ENCODE measurements at regions not wholly inside any gene's neighbourhood (a gene's known extent, or its start where the extent isn't known, plus 50 kb on each side); places are given as distances from the start of the nearest gene placed in this dataset.

DNA sequence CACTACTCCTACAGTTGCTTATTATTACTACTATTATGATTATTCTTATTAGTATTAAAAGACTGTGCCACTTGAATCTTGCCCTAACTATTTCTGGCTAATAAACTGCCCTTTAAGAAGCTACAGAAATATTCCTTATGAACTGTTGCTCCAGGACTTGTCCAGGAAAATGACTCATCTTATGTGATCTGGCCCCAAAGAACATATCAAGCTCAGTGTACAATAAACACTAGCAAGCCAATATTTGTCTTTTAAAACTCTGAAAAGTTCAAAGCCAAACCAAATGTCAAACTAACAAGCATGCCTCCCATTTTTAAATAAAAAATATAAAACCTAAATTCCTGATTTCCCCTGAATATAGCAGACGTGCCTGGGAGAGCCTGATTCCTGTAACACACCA is 88.7 kb upstream of the SIM2 start (continued):
- TF ChIP-seq HES1 (IDR thresholded peaks at IDR 0.05; ENCODE audit: low read depth): no peak
- no peak for TF ChIP-seq MYBL2 (IDR thresholded peaks at IDR 0.05; ENCODE audit: low read depth)
- no peak for TF ChIP-seq MYBL2 (CRISPR knock-in tag; IDR thresholded peaks at IDR 0.05; ENCODE audit: borderline replicate concordance)
- no peak for TF ChIP-seq MLX (CRISPR knock-in tag; conservative IDR thresholded peaks at IDR 0.05)
- TF ChIP-seq, protein P1, sequence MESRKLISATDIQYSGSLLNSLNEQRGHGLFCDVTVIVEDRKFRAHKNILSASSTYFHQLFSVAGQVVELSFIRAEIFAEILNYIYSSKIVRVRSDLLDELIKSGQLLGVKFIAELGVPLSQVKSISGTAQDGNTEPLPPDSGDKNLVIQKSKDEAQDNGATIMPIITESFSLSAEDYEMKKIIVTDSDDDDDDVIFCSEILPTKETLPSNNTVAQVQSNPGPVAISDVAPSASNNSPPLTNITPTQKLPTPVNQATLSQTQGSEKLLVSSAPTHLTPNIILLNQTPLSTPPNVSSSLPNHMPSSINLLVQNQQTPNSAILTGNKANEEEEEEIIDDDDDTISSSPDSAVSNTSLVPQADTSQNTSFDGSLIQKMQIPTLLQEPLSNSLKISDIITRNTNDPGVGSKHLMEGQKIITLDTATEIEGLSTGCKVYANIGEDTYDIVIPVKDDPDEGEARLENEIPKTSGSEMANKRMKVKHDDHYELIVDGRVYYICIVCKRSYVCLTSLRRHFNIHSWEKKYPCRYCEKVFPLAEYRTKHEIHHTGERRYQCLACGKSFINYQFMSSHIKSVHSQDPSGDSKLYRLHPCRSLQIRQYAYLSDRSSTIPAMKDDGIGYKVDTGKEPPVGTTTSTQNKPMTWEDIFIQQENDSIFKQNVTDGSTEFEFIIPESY (CRISPR knock-in tag; IDR thresholded peaks at IDR 0.05): no peak
- TF ChIP-seq NFE2L1 (tag; IDR thresholded peaks at IDR 0.05; ENCODE audit: borderline replicate concordance, low read depth): no peak
- TF ChIP-seq NR2F6 (CRISPR knock-in tag; IDR thresholded peaks at IDR 0.05): no peak
- no peak for TF ChIP-seq CBX1 (IDR thresholded peaks at IDR 0.05; ENCODE audit: low read depth)
- no peak for TF ChIP-seq ZNF239 (CRISPR knock-in tag; IDR thresholded peaks at IDR 0.05)
